Skeletal muscle tissue (tissue), 3 donors: ENCODE measurements at regions not wholly inside any gene's neighbourhood (a gene's known extent, or its start where the extent isn't known, plus 50 kb on each side); places are given as distances from the start of the nearest gene placed in this dataset.
"Not testable (repeated sequence)": the region's sequence is repeated elsewhere in the genome, so short reads cannot be mapped to it uniquely, and the experiment has no call there.

ENCODE experiments used
- H3K27ac ChIP-seq: one replicate; pipeline ENCODE4 v1.7.0; 2013; ENCODE audit warnings: mild to moderate bottlenecking, low read depth, low read length, inconsistent platforms
- H3K27me3 ChIP-seq, 3 donors: one replicate each; pipeline ENCODE4 v1.7.0; 2013; ENCODE audit warnings: low read length in 3 of 3; ENCODE audit not compliant: control insufficient read depth in 3 of 3, insufficient read depth in 3 of 3
- H3K36me3 ChIP-seq, 3 donors: one replicate each; pipeline ENCODE4 v1.7.0; 2013; ENCODE audit warnings: low read length in 3 of 3; ENCODE audit not compliant: control insufficient read depth in 3 of 3, insufficient read depth in 3 of 3
- H3K4me1 ChIP-seq, 3 donors: one replicate each; pipeline ENCODE4 v1.7.0; 2013; ENCODE audit warnings: low read length in 3 of 3, mild to moderate bottlenecking in 3 of 3; ENCODE audit not compliant: control insufficient read depth in 3 of 3, insufficient read depth in 3 of 3
- H3K4me3 ChIP-seq, 3 donors: one replicate each; pipeline ENCODE4 v1.7.0; 2013; ENCODE audit warnings: low read length in 3 of 3
- H3K9ac ChIP-seq, 3 donors: one replicate each; pipeline ENCODE4 v1.7.0; 2013; ENCODE audit warnings: low read length in 3 of 3, mild to moderate bottlenecking in 3 of 3, moderate library complexity in 2 of 3, low read depth in 1 of 3
- H3K9me3 ChIP-seq, 3 donors: one replicate each; pipeline ENCODE4 v1.7.0; 2013; ENCODE audit warnings: low read length in 3 of 3; ENCODE audit not compliant: control insufficient read depth in 3 of 3
- donor health status: Osteomylitis.

GRCh38 chr19:22517496-22518411, 95.6 kb upstream of the ZNF98 start:
- no peaks in the 10 kb centered on the region for H3K36me3 ChIP-seq
- H3K4me3 ChIP-seq, result no peak overlapping the region
- H3K9ac ChIP-seq, result no peak overlapping the region
- H3K4me1 ChIP-seq, result no peaks in the 10 kb centered on the region
- H3K27ac ChIP-seq, result no peak overlapping the region
- no peaks in the 10 kb centered on the region for H3K27me3 ChIP-seq
- peaks cover 2 to 4% (median 3%) of the 10 kb centered on the region in 3 donors for H3K9me3 ChIP-seq

GRCh38 chr19:22515435-22515834, 93.3 kb upstream of the ZNF98 start:
- no peak overlapping the region for H3K4me3 ChIP-seq
- H3K9me3 ChIP-seq, result peaks cover 3 to 8% (median 8%) of the 10 kb centered on the region in 3 donors
- no peaks in the 10 kb centered on the region for H3K36me3 ChIP-seq
- no peaks in the 10 kb centered on the region for H3K27me3 ChIP-seq
- no peaks in the 10 kb centered on the region for H3K4me1 ChIP-seq
- no peak overlapping the region for H3K27ac ChIP-seq
- H3K9ac ChIP-seq, result no peak overlapping the region

GRCh38 chr19:22503524-22503923, 81.4 kb upstream of the ZNF98 start:
- peaks cover 2 to 7% (median 3%) of the 10 kb centered on the region in 3 donors for H3K9me3 ChIP-seq
- H3K36me3 ChIP-seq, result no peaks in the 10 kb centered on the region
- H3K27ac ChIP-seq, result no peak overlapping the region
- no peaks in the 10 kb centered on the region for H3K4me1 ChIP-seq
- H3K4me3 ChIP-seq, result no peak overlapping the region
- no peaks in the 10 kb centered on the region for H3K27me3 ChIP-seq
- no peak overlapping the region for H3K9ac ChIP-seq

GRCh38 chr19:22502766-22503165, 80.6 kb upstream of the ZNF98 start:
- no peak overlapping the region for H3K27ac ChIP-seq
- no peak overlapping the region for H3K9ac ChIP-seq
- H3K4me1 ChIP-seq, result no peaks in the 10 kb centered on the region
- no peaks in the 10 kb centered on the region for H3K36me3 ChIP-seq
- peaks cover 2 to 7% (median 3%) of the 10 kb centered on the region in 3 donors for H3K9me3 ChIP-seq
- no peaks in the 10 kb centered on the region for H3K27me3 ChIP-seq
- no peak overlapping the region for H3K4me3 ChIP-seq

GRCh38 chr19:22498831-22499430, 76.8 kb upstream of the ZNF98 start:
- H3K4me1 ChIP-seq, H3K4me3 ChIP-seq, H3K27me3 ChIP-seq, H3K27ac ChIP-seq, H3K36me3 ChIP-seq, H3K9ac ChIP-seq: not testable (repeated sequence)
- H3K9me3 ChIP-seq, result peaks cover 2 to 16% (median 5%) of the 10 kb centered on the region in 3 donors

GRCh38 chr19:22491746-22492145, 69.6 kb upstream of the ZNF98 start:
- Histone ChIP-seq H3K9ac (no peak overlapping the region), H3K9me3 (peaks cover 2 to 16% (median 6%) of the 10 kb centered on the region in 3 donors)

GRCh38 chr19:22483514-22483913, 61.4 kb upstream of the ZNF98 start:
- not testable (repeated sequence) for H3K4me3 ChIP-seq, H3K9ac ChIP-seq, H3K4me1 ChIP-seq, H3K27me3 ChIP-seq, H3K27ac ChIP-seq, H3K36me3 ChIP-seq
- H3K9me3 ChIP-seq, result peaks cover 0 to 13% (median 2%) of the 10 kb centered on the region in 3 donors

More at GRCh38 chr19:22491746-22492145, 69.6 kb upstream of the ZNF98 start:
- Histone ChIP-seq H3K27ac (no peak overlapping the region), H3K36me3 (no peaks in the 10 kb centered on the region), H3K4me1 (no peaks in the 10 kb centered on the region), H3K27me3 (no peaks in the 10 kb centered on the region), H3K4me3 (no peak overlapping the region)

GRCh38 chr19:22472180-22472637, 50.1 kb upstream of the ZNF98 start:
- peak overlapping the region in 1 of 3 donors; percentile 4 for H3K4me3 ChIP-seq
- no peaks in the 10 kb centered on the region for H3K27me3 ChIP-seq
- no peak overlapping the region for H3K27ac ChIP-seq
- no peaks in the 10 kb centered on the region for H3K4me1 ChIP-seq
- peaks cover 17 to 45% (median 25%) of the 10 kb centered on the region in 3 donors for H3K9me3 ChIP-seq
- H3K36me3 ChIP-seq, result no peaks in the 10 kb centered on the region
- no peak overlapping the region for H3K9ac ChIP-seq
